Left renal cortex interstitium (tissue), 4 donors: ENCODE measurements at regions not wholly inside any gene's neighbourhood (a gene's known extent, or its start where the extent isn't known, plus 50 kb on each side); places are given as distances from the start of the nearest gene placed in this dataset.
"Not testable (repeated sequence)": the region's sequence is repeated elsewhere in the genome, so short reads cannot be mapped to it uniquely, and the experiment has no call there.

ENCODE experiments used
- DNase-seq, 4 donors: peaks; one replicate each; pipeline ENCODE4 v3.0.0-alpha.2; 2013; ENCODE audit warnings: low read depth in 4 of 4, low spot score in 2 of 4, missing footprints in 1 of 4

- no peak for DNase-seq
These were observed 94.8 kb upstream of the DCLK2 start for GRCh38 chr4:149983401-149983800.

DNA sequence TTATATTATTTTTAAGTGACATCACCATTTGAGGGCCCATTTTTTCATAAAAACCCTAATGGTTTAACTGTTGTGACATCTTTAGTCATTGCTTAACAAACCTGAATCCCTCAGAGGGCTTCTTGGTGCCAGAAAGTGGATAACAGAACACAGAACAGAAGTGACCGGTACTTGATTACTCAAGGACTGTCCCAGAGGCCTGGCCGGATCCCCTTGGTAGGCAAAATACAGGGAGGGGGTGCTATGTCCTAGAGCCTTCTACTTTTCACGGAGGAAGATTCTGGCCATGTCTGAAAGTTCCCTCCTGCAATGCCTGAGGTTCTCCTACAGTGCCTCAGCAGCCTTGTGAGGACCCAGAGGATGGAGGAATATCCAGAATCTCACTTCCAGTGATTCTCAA lies 94.3 kb upstream of the DCLK2 start:
- DNase-seq = no peak

GRCh38 chr4:149985981-149986380 lies 92.3 kb upstream of the DCLK2 start:
- no peak for DNase-seq

GRCh38 chr4:149986917-149987316 lies 91.3 kb upstream of the DCLK2 start:
- no peak for DNase-seq

DNA sequence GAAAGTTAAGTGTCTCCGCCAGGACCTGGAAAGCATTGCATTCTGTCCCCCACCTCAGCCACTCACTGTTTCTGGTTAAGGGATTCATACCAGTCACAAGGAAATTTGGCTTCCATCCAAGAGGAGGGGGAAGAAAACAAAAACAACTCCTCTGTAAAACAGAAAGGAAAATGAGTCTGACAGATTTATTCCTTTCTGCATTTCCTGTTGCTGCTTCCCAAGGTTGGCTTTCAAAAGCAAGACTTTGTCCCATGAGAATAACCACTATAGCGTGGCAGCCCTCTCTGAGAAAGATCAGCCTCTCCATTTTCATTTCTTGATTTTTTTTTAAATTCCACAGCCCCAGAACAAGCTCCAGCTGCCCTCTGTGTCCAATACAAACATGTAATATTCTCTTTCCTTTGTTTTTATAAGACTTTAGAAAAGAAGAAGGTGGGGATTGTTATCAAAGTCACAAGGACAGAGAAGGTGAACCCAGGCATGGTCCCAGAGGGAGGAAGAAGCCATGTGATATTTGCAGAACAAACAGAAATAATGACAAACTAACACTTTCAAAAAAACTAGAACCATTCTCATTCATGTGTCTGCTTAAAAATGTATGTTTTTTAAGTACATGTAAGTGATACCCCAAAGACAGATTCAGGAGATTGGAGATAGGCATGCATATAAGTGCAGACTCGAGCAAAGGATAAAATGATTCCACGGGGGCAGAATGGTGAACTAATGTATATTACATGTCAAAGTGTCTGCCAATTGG lies 90.7 kb upstream of the DCLK2 start:
- peak; percentile 59 to 78 (median 66) for DNase-seq

DNA sequence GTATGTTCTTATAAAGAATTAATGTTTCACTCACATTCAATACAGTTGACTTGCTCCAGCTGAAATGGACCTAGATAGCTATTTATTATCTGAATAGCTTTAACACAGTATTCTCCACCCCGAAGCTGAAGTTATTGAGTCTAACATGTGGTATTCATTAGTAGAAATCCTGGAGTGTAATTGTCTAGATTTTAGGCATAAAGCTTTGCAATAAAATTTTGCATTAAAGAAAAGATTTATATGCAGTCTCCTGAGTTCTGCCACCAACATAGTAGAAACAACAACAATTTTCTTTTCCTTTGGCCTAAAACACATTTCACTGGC lies 90.2 kb upstream of the DCLK2 start:
- DNase-seq = no peak

- no peak for DNase-seq
These were observed 85.2 kb upstream of the DCLK2 start for GRCh38 chr4:149993030-149993429.

DNA sequence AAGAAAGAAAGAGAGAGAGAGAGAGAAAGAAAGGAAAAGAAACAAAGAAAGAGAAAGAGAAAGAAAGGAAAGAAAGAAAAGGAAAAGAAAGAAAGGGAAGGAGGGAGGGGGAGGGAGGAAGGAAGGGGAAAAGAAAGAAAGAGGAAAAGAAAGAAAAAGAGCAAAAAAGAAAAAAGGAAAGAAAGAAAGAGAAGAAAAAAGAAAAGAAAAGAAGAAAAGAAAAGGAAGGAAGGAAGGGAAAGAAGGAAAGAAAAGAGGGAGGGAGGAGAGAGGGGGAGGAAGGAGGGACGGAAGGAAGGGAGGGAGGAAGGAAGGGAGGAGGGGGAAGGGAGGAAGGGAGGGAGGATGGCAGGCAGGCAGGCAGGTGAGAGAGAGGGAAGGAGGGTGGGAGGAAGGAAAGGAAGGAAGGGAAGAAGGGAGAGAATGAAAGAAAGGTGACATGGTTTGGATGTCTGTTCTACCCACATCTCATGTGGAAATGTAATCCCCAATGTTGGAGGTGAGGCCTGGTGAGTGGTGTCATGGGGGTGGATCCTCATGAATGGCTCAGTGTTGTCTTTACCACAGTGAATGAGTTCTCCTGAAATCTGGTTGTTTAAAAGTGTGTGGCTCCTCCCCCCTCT lies 83.0 kb upstream of the DCLK2 start:
- no peak for DNase-seq

DNA sequence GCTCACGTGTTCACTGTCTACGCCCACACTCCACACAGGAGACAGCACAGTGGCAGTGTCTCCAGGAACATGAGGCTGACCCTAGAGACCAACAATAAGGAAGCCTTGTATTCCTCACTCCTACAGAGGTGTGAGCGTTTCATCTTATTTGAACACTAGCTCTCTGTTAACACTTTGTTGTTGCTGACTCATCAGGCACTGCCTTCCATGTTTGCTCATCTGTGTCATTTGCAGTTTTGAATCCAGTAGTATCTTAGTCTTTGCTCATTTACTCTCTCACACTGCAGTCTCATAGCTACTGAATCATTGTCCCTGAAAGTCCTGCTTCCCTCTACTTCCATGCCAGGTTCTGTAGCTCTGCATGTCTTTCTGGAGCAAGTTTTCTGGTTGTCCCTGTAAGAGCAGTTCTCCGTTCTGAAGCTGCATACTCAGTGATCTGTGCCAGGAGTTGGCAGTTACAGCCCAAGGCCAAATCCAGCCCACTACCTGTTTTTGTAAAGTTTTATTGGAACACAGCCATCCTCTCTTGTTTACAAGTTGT lies 80.3 kb upstream of the DCLK2 start:
- no peak for DNase-seq

GRCh38 chr4:149999485-150000074 lies 78.7 kb upstream of the DCLK2 start:
- DNase-seq = no peak

DNA sequence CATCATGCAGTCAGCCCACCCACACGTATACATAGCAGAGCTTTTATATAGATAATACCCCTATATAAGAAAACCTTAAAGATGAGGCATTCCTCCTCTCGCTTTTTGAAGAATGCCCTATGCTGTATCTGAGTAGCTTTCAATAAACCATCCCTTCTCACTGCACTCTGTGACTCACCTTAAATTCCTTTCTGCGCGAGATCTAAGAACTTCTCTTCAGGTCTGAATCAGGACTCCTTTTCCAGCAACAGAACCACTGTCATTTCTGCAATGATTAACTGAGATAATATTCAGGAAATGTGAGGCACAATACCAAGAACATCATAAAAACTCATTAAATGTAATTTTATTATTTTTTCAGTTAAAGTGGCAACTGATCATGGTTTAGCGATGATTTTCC lies 76.4 kb upstream of the DCLK2 start:
- DNase-seq = no peak

- DNase-seq = no peak
These were observed 75.7 kb upstream of the DCLK2 start for GRCh38 chr4:150002561-150002960.

DNA sequence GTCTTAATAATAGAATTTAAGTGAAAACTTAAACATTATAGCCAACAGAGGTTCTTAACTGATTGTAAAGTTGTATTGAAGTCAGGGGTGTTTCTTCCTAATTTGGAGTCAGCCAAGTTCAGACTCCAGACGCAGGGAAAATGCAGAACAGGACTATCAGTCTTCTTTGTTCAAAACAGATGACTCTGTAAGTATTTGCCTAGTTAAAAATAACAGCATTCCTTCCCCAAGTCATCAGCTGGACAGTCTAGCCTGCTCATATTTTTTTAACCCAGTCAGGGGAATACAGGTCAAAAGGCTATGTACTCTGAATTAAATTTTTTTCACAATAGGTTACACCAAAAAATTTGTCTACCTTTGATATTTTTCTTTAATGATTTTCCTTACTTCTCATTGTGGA lies 73.8 kb upstream of the DCLK2 start:
- no peak for DNase-seq

DNA sequence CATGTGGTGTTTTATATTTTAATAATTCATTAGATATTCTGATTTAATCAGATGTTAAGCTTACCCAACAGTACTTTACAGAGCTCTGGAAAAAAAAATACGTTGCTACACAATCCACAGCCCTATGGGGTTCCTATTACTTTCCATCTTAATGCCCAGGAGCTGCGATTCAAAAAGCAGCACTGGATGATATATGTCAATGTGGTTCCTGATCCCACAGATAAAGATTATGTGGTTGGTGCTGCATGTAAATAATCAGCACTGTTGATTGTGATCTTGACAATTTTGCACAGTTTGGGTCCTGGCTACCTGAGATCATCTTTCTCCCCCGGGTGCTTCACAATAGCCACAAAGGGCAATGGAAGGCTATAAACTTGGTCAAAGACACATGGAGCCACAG lies 72.7 kb upstream of the DCLK2 start:
- DNase-seq = no peak

- DNase-seq = no peak
These were observed 72.0 kb upstream of the DCLK2 start for GRCh38 chr4:150006197-150006596.

DNA sequence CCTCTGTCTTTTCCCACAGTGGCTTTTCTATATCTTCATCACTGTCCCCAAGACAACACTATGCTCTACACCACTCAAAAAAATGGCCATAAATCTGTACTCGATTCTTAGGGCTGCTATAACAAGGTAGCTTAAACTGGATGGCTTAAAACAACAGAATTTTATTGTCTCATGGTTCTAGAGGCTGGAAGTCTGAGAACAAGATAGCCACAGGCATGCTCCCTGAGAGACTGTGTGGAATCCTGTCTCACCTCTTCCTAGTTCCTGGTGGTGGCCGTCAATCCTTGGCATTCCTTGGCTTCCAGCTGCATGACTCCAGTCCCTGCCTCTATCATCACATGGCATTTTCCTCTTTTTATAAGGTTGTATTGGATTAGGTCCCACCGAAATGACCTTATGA lies 70.7 kb upstream of the DCLK2 start:
- DNase-seq = no peak

GRCh38 chr4:150008546-150008945 lies 69.7 kb upstream of the DCLK2 start:
- DNase-seq = no peak

DNA sequence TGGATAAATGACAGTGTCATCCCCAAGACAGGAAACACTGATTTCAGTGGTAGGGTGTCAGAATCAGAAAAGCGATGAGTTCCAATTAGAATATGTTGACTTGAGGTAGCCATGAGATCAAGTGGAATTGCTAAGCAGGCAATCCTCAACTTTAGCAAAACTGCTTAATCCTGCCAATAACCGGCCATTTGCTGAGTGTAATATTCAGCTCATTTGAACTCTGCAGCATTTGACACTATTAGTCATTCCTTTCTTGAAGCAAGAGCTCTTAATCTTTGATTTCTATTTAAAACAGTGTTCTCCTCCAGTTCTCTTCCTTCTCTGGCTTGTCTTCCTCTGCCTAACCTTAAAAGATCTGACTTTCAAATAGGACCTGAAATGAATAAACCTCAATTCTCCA lies 68.7 kb upstream of the DCLK2 start:
- no peak for DNase-seq

GRCh38 chr4:150010525-150011126 lies 67.6 kb upstream of the DCLK2 start:
- peak in 1 of 4 donors; percentile 24 for DNase-seq

DNA sequence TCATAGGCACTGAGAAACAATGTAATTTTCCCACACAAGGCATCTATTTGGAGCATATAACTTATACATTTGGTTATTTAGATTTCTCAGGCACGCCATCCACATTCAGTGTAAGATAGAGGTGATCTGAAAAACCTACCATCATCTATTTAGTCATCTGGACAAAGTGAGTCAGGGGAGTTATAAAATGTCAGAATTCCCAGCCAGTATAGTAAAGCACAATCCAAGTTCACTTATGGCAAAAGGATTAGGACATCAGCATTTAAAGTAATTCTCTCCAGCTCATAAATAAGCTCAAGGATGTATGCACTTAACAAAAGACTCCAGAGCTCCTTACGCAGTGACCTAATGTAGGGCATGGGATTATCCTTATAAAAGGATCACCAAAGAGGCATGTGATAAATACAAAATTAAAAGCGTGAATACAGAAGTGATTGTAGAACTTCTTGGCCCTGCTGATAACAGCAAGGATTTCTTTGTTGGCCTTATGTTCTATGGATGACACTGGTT lies 65.3 kb upstream of the DCLK2 start:
- DNase-seq = no peak

DNA sequence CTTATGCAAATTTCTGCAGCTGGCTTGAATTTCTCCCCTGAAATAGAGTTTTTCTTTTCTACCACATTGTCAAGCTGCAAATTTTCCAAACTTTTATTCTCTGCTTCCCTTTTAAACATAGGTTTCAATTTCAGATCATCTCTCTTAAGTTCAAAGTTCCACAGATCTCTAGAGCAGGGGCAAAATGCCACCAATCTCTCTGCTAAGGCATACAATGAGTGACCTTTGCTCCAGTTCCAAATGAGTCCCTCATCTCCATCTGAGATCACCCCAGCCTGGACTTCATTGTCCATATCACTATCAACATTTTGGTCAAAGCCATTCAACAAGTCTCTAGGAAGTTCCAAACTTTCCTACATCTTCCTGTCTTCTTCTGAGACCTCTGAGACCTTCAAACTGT lies 62.3 kb upstream of the DCLK2 start:
- DNase-seq = not testable (repeated sequence)
